GM23338 (cell line): ENCODE measurements at regions not wholly inside any gene's neighbourhood (a gene's known extent, or its start where the extent isn't known, plus 50 kb on each side); places are given as distances from the start of the nearest gene placed in this dataset.

Experiments
- ATAC-seq: fragments of 200-7000 bp; cut with Tn5 transposase; 3 replicates; pipeline ENCODE4 v1.9.1; 2020
- DNase-seq: peaks from one replicate; pipeline ENCODE4 v3.0.0-alpha.2; 2015; ENCODE audit warnings: low spot score
- H2AFZ ChIP-seq: fragments of 200-600 bp; sonication (generic); 2 replicates; pipeline ENCODE4 v1.8.0; 2016; ENCODE audit warnings: antibody characterized with exemption, mild to moderate bottlenecking, moderate library complexity
- H3F3A ChIP-seq: fragments of 200-600 bp; sonication (generic); replicated peaks from 2 replicates; pipeline ENCODE4 v1.8.0; 2017; ENCODE audit warnings: antibody characterized with exemption, mixed run types, low read depth
- H3K27ac ChIP-seq: fragments of 200-600 bp; sonication (generic); 2 replicates; pipeline ENCODE4 v1.6.1; 2016; ENCODE audit warnings: low read depth
- H3K27me3 ChIP-seq: fragments of 200-600 bp; sonication (generic); 2 replicates; pipeline ENCODE4 v1.8.0; 2016; ENCODE audit warnings: mild to moderate bottlenecking, mixed run types, moderate library complexity; ENCODE audit not compliant: insufficient read depth
- H3K36me3 ChIP-seq: fragments of 200-600 bp; sonication (generic); 2 replicates; pipeline ENCODE4 v1.8.0; 2016; ENCODE audit warnings: mild to moderate bottlenecking; ENCODE audit not compliant: insufficient read depth
- H3K4me1 ChIP-seq: fragments of 200-600 bp; sonication (generic); 2 replicates; pipeline ENCODE4 v1.8.0; 2016; ENCODE audit warnings: mild to moderate bottlenecking, moderate library complexity; ENCODE audit not compliant: insufficient read depth
- H3K4me2 ChIP-seq: fragments of 200-600 bp; sonication (generic); 2 replicates; pipeline ENCODE4 v1.7.1; 2017; ENCODE audit warnings: mixed run types
- H3K4me3 ChIP-seq: fragments of 200-600 bp; sonication (generic); 2 replicates; pipeline ENCODE4 v1.6.1; 2016; ENCODE audit warnings: mixed run types
- H3K79me2 ChIP-seq: fragments of 200-600 bp; sonication (generic); replicated peaks from 2 replicates; pipeline ENCODE4 v1.8.0; 2017; ENCODE audit warnings: mild to moderate bottlenecking; ENCODE audit not compliant: insufficient read depth
- H3K9me2 ChIP-seq: fragments of 200-600 bp; sonication (generic); 2 replicates; pipeline ENCODE4 v1.8.0; 2017; ENCODE audit not compliant: insufficient read depth
- H4K20me1 ChIP-seq: fragments of 200-600 bp; sonication (generic); replicated peaks from 2 replicates; pipeline ENCODE4 v1.8.0; 2017; ENCODE audit warnings: mild to moderate bottlenecking; ENCODE audit not compliant: insufficient read depth
- H3K27ac Mint-ChIP-seq: 2 replicates; pipeline ENCODE4 v1.8.0; 2020; ENCODE audit warnings: inconsistent platforms, mild to moderate bottlenecking, moderate library complexity, mixed read lengths
- H3K27me3 Mint-ChIP-seq: 3 replicates; pipeline ENCODE4 v1.8.0; 2022; ENCODE audit warnings: low read depth, mild to moderate bottlenecking, moderate library complexity, mixed read lengths, inconsistent platforms; ENCODE audit not compliant: insufficient read depth, poor library complexity
- H3K36me3 Mint-ChIP-seq: 3 replicates; pipeline ENCODE4 v1.8.0; 2021; ENCODE audit warnings: low read depth, mild to moderate bottlenecking, inconsistent platforms, moderate library complexity, mixed read lengths
- H3K4me1 Mint-ChIP-seq: 3 replicates; pipeline ENCODE4 v1.8.0; 2020; ENCODE audit warnings: mild to moderate bottlenecking, inconsistent platforms, mixed read lengths
- H3K4me3 Mint-ChIP-seq: 3 replicates; pipeline ENCODE4 v1.8.0; 2021; ENCODE audit warnings: moderate library complexity, mild to moderate bottlenecking, inconsistent platforms, mixed read lengths
- H3K9me3 Mint-ChIP-seq: 3 replicates; pipeline ENCODE4 v1.8.0; 2020; ENCODE audit warnings: moderate library complexity, mild to moderate bottlenecking, inconsistent platforms, mixed read lengths
- CREB1 ChIP-seq: fragments of 250-450 bp; sonication (Bioruptor Pico); IDR thresholded peaks from 2 replicates; pipeline ENCODE4 v1.5.0; 2020; ENCODE audit warnings: low read depth, mild to moderate bottlenecking, moderate library complexity
- EZH2 ChIP-seq: fragments of 200-600 bp; sonication (generic); IDR thresholded peaks from one replicate; pipeline ENCODE4 v1.8.0; 2017; ENCODE audit warnings: antibody characterized with exemption, mild to moderate bottlenecking, low read depth; ENCODE audit not compliant: unreplicated experiment
- EZH2phosphoT487 ChIP-seq: fragments of 200-600 bp; sonication (generic); IDR thresholded peaks from one replicate; pipeline ENCODE4 v1.8.1; 2018; ENCODE audit warnings: antibody characterized with exemption; ENCODE audit not compliant: unreplicated experiment
- JUNB ChIP-seq: IDR thresholded peaks from one replicate; pipeline ENCODE4 v1.6.1; 2016; ENCODE audit warnings: antibody characterized with exemption; ENCODE audit not compliant: unreplicated experiment
- NANOG ChIP-seq: IDR thresholded peaks from 2 replicates; pipeline ENCODE4 v1.6.1; 2016; ENCODE audit warnings: antibody characterized with exemption, borderline replicate concordance
- POLR2AphosphoS5 ChIP-seq: IDR thresholded peaks from 2 replicates; pipeline ENCODE4 v1.6.1; 2016; ENCODE audit warnings: antibody characterized with exemption, low read depth
- STAT1 ChIP-seq: IDR thresholded peaks from one replicate; pipeline ENCODE4 v1.6.1; 2016; ENCODE audit warnings: antibody characterized with exemption; ENCODE audit not compliant: unreplicated experiment
- ZNF331 ChIP-seq: fragments of 250-450 bp; sonication (Bioruptor Pico); IDR thresholded peaks from 2 replicates; pipeline ENCODE4 v1.5.0; 2020; ENCODE audit warnings: low read depth, mild to moderate bottlenecking, moderate library complexity
- ZNF462 ChIP-seq: fragments of 250-450 bp; sonication (Bioruptor Pico); IDR thresholded peaks from 2 replicates; pipeline ENCODE4 v1.5.0; 2020; ENCODE audit warnings: mild to moderate bottlenecking, moderate library complexity
- TF ChIP-seq, protein P1 (sequence below): IDR thresholded peaks from 2 replicates; pipeline ENCODE4 v1.6.1; 2016; ENCODE audit warnings: antibody characterized with exemption
- TF ChIP-seq, protein P2 (sequence below): IDR thresholded peaks from one replicate; pipeline ENCODE4 v1.6.1; 2018; ENCODE audit warnings: antibody characterized with exemption; ENCODE audit not compliant: unreplicated experiment

DNA sequence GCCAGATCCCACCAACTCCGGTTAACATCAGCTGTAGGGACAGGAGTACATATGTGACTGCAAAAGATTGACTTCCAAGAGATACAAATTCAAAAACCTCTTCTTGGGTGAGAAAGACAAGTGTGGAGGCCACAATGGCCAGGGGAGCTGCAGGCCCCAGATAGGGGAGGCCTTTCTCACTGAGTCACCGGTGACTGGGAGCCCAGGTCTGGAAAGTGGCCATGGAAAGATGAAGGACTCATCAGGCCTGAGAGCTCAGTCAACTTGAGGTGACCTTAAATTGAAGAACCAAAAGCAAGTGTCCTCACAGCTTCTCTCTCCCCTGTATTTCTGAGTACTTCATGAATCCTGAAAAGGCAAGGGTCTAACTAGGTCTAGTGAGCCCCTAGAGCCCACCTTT lies 90.4 kb upstream of the CLPB start:
- no peaks in the 10 kb centered on the region; the same call in 2 of the 3 replicates for H3K9me3 Mint-ChIP-seq
- no peak overlapping the region for H3K4me2 ChIP-seq
- no peak for TF ChIP-seq CREB1 (CRISPR knock-in tag)
- TF ChIP-seq, protein P1, sequence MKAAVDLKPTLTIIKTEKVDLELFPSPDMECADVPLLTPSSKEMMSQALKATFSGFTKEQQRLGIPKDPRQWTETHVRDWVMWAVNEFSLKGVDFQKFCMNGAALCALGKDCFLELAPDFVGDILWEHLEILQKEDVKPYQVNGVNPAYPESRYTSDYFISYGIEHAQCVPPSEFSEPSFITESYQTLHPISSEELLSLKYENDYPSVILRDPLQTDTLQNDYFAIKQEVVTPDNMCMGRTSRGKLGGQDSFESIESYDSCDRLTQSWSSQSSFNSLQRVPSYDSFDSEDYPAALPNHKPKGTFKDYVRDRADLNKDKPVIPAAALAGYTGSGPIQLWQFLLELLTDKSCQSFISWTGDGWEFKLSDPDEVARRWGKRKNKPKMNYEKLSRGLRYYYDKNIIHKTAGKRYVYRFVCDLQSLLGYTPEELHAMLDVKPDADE: no peak
- no peaks in the 10 kb centered on the region for H3K36me3 Mint-ChIP-seq
- no peaks in the 10 kb centered on the region for H3K36me3 ChIP-seq
- no peaks in the 10 kb centered on the region for H3K9me2 ChIP-seq
- H3K27ac ChIP-seq: no peak overlapping the region
- peaks cover 4% of the 10 kb centered on the region; the same call in 1 of the 3 replicates for H3K4me1 Mint-ChIP-seq
- H3K4me1 ChIP-seq: no peaks in the 10 kb centered on the region; the same call in 1 of the 2 replicates
- no peaks in the 10 kb centered on the region for H3K27me3 ChIP-seq
- no peaks in the 10 kb centered on the region for H4K20me1 ChIP-seq
- no peak overlapping the region for H3K27ac Mint-ChIP-seq
- H3K4me3 ChIP-seq: no peak overlapping the region
- no peaks in the 10 kb centered on the region for H3K79me2 ChIP-seq
- peaks cover 9% of the 10 kb centered on the region for H3K27me3 Mint-ChIP-seq
- no peak overlapping the region for H3K4me3 Mint-ChIP-seq
- DNase-seq (no peak), ATAC-seq (no peak)
- no peak overlapping the region for H2AFZ ChIP-seq
- H3F3A ChIP-seq: no peaks in the 10 kb centered on the region

DNA sequence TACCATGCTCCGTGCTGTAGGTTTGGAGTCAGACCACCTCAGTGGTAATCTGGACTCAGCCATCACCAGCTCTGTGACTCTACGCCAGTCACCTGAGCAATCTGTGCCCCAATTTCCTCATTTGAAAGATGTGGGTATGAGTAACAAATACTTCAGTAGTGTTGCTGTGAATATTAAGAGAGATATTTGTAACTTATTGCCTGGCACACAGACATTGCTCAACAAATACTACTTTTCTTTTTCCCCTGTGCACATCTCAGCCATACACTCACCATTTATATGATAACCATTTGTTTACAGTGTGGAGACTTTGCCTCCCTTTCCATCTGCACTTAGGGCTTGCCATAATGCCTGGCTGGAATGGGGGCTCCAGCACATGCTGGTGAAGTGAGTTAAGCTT lies 89.7 kb upstream of the CLPB start:
- H3K9me2 ChIP-seq: no peaks in the 10 kb centered on the region
- no peaks in the 10 kb centered on the region for H4K20me1 ChIP-seq
- no peaks in the 10 kb centered on the region; the same call in 2 of the 3 replicates for H3K9me3 Mint-ChIP-seq
- H3K27ac Mint-ChIP-seq: no peak overlapping the region
- H3K4me3 ChIP-seq: no peak overlapping the region
- no peaks in the 10 kb centered on the region for H3K36me3 Mint-ChIP-seq
- H3K27me3 ChIP-seq: no peaks in the 10 kb centered on the region
- no peak overlapping the region for H3K4me3 Mint-ChIP-seq
- H3K36me3 ChIP-seq: no peaks in the 10 kb centered on the region
- no peak for DNase-seq
- peaks cover 4% of the 10 kb centered on the region; the same call in 1 of the 3 replicates for H3K4me1 Mint-ChIP-seq
- no peak for ATAC-seq
- H3K4me1 ChIP-seq: no peaks in the 10 kb centered on the region; the same call in 1 of the 2 replicates
- H3K27me3 Mint-ChIP-seq: peaks cover 9% of the 10 kb centered on the region
- H3K27ac ChIP-seq: no peak overlapping the region
- H2AFZ ChIP-seq: no peak overlapping the region
- no peaks in the 10 kb centered on the region for H3K79me2 ChIP-seq
- H3K4me2 ChIP-seq: no peak overlapping the region
- H3F3A ChIP-seq: no peaks in the 10 kb centered on the region
- no peak for TF ChIP-seq NANOG
- no peak for TF ChIP-seq JUNB
- TF ChIP-seq ZNF331: no peak
- TF ChIP-seq STAT1: no peak
- no peak for TF ChIP-seq EZH2phosphoT487
- TF ChIP-seq, protein P2, sequence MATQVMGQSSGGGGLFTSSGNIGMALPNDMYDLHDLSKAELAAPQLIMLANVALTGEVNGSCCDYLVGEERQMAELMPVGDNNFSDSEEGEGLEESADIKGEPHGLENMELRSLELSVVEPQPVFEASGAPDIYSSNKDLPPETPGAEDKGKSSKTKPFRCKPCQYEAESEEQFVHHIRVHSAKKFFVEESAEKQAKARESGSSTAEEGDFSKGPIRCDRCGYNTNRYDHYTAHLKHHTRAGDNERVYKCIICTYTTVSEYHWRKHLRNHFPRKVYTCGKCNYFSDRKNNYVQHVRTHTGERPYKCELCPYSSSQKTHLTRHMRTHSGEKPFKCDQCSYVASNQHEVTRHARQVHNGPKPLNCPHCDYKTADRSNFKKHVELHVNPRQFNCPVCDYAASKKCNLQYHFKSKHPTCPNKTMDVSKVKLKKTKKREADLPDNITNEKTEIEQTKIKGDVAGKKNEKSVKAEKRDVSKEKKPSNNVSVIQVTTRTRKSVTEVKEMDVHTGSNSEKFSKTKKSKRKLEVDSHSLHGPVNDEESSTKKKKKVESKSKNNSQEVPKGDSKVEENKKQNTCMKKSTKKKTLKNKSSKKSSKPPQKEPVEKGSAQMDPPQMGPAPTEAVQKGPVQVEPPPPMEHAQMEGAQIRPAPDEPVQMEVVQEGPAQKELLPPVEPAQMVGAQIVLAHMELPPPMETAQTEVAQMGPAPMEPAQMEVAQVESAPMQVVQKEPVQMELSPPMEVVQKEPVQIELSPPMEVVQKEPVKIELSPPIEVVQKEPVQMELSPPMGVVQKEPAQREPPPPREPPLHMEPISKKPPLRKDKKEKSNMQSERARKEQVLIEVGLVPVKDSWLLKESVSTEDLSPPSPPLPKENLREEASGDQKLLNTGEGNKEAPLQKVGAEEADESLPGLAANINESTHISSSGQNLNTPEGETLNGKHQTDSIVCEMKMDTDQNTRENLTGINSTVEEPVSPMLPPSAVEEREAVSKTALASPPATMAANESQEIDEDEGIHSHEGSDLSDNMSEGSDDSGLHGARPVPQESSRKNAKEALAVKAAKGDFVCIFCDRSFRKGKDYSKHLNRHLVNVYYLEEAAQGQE: no peak
- TF ChIP-seq, protein P1: no peak
- no peak for TF ChIP-seq ZNF462
- TF ChIP-seq EZH2: no peak
- TF ChIP-seq POLR2AphosphoS5: no peak
